Progenitor cell of endocrine pancreas (in vitro differentiated cells): ENCODE measurements at regions not wholly inside any gene's neighbourhood (a gene's known extent, or its start where the extent isn't known, plus 50 kb on each side); places are given as distances from the start of the nearest gene placed in this dataset.

ENCODE experiments used
- DNase-seq: peaks from one replicate; pipeline ENCODE4 v3.0.0; 2021; ENCODE audit warnings: low spot score; ENCODE audit not compliant: unreplicated experiment
- H3K27ac Mint-ChIP-seq: 2 replicates; pipeline ENCODE4 v1.8.0; 2021; ENCODE audit warnings: mild to moderate bottlenecking, moderate library complexity, mixed read lengths
- H3K27me3 Mint-ChIP-seq: 2 replicates; pipeline ENCODE4 v1.8.0; 2021; ENCODE audit warnings: mixed read lengths
- H3K36me3 Mint-ChIP-seq: 2 replicates; pipeline ENCODE4 v1.8.0; 2022; ENCODE audit warnings: mixed read lengths; ENCODE audit not compliant: insufficient read depth
- H3K4me1 Mint-ChIP-seq: 2 replicates; pipeline ENCODE4 v1.8.0; 2021; ENCODE audit warnings: low read depth, mixed read lengths
- H3K4me3 Mint-ChIP-seq: 2 replicates; pipeline ENCODE4 v1.8.0; 2021; ENCODE audit warnings: low read depth, mild to moderate bottlenecking, moderate library complexity, mixed read lengths
- H3K9me3 Mint-ChIP-seq: 2 replicates; pipeline ENCODE4 v1.8.0; 2021; ENCODE audit warnings: low read depth, mixed read lengths
- CTCF ChIP-seq: fragments of 200-600 bp; sonication (generic); IDR thresholded peaks from one replicate; pipeline ENCODE4 v1.5.0; 2021; ENCODE audit warnings: antibody characterized with exemption, mild to moderate bottlenecking; ENCODE audit not compliant: unreplicated experiment

- H3K9me3 Mint-ChIP-seq: peaks cover 16% of the 10 kb centered on the region
- H3K4me3 Mint-ChIP-seq: no peak overlapping the region
- peaks cover 6% of the 10 kb centered on the region for H3K4me1 Mint-ChIP-seq
- peaks cover 3% of the 10 kb centered on the region for H3K36me3 Mint-ChIP-seq
- no peak for TF ChIP-seq CTCF
- DNase-seq: no peak
- peaks cover 13% of the 10 kb centered on the region for H3K27me3 Mint-ChIP-seq
- no peak overlapping the region for H3K27ac Mint-ChIP-seq
Observed at GRCh38 chr1:177800400-177801088, 169.3 kb downstream of the SEC16B start.

- Mint-ChIP-seq H3K4me1 (peaks cover 11% of the 10 kb centered on the region), H3K27me3 (peaks cover 13% of the 10 kb centered on the region), H3K4me3 (no peak overlapping the region), H3K36me3 (peaks cover 3% of the 10 kb centered on the region), H3K9me3 (peaks cover 13% of the 10 kb centered on the region), H3K27ac (no peak overlapping the region)
- TF ChIP-seq CTCF: no peak
- no peak for DNase-seq
Observed at GRCh38 chr1:177799746-177800145, 170.1 kb downstream of the SEC16B start.

GRCh38 chr1:177798614-177799013 lies 171.2 kb downstream of the SEC16B start:
- Mint-ChIP-seq H3K4me1 (peaks cover 23% of the 10 kb centered on the region), H3K4me3 (no peak overlapping the region), H3K27me3 (peaks cover 13% of the 10 kb centered on the region), H3K27ac (no peak overlapping the region), H3K36me3 (no peaks in the 10 kb centered on the region), H3K9me3 (peaks cover 4% of the 10 kb centered on the region)
- no peak for TF ChIP-seq CTCF
- no peak for DNase-seq

GRCh38 chr1:177796561-177796960 lies 173.3 kb downstream of the SEC16B start:
- no peak for DNase-seq
- Mint-ChIP-seq H3K27ac (no peak overlapping the region), H3K9me3 (peaks cover 4% of the 10 kb centered on the region), H3K36me3 (no peaks in the 10 kb centered on the region), H3K27me3 (peaks cover 8% of the 10 kb centered on the region), H3K4me3 (no peak overlapping the region), H3K4me1 (peaks cover 24% of the 10 kb centered on the region)
- no peak for TF ChIP-seq CTCF

- Mint-ChIP-seq H3K9me3 (peaks cover under 1% of the 10 kb centered on the region), H3K36me3 (no peaks in the 10 kb centered on the region), H3K27me3 (peaks cover 11% of the 10 kb centered on the region), H3K4me3 (no peak overlapping the region), H3K27ac (peak overlapping the region; percentile 84), H3K4me1 (peaks cover 24% of the 10 kb centered on the region)
- no peak for TF ChIP-seq CTCF
- DNase-seq: no peak
Observed at GRCh38 chr1:177794376-177794991, 175.4 kb downstream of the SEC16B start.
